Adrenal gland (tissue), 5 donors: ENCODE measurements at regions not wholly inside any gene's neighbourhood (a gene's known extent, or its start where the extent isn't known, plus 50 kb on each side); places are given as distances from the start of the nearest gene placed in this dataset.

Source experiments
- POLR2A ChIP-seq, 2 donors: fragments of 450-650 bp; IDR thresholded peaks; one replicate each; pipeline ENCODE4 v1.6.1; 2017; ENCODE audit warnings: antibody characterized with exemption in 2 of 2, mild to moderate bottlenecking in 2 of 2, moderate library complexity in 1 of 2
- TF ChIP-seq, protein P1 (sequence below), 6 experiments: fragments of 450-650 bp in 4 of 6; fragments of 200-600 bp in 2 of 6; sonication (generic) in 1 of 6; IDR thresholded peaks; 1 replicate in 5 of 6; 2 replicates in 1 of 6; pipeline versions ENCODE4 v1.5.1 to v1.8.0; 2016 to 2021; ENCODE audit warnings: antibody characterized with exemption in 6 of 6, mild to moderate bottlenecking in 2 of 6, moderate library complexity in 1 of 6
- donor health status: DM: no; HTN: no; CAD: no.

DNA sequence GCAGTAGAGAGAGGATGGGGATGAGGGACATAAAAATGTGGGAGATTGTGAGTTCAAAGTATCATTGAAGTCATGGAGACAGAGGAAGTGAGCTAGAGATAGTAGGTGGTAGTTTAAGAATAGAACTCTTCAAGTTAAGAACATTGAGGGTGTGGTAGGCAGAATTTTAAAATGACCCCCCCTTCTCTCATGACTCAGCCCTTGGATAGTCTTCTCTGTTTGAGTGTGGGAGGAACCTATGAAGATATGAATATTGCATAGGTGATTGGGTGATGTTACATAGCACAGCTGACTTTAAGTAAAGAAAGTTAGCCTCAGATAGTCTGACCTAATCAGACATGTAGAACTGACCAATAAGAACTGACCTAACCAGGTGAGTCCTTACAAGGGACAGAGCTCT is 418.6 kb downstream of the FOXO1 start:
- TF ChIP-seq, protein P1, sequence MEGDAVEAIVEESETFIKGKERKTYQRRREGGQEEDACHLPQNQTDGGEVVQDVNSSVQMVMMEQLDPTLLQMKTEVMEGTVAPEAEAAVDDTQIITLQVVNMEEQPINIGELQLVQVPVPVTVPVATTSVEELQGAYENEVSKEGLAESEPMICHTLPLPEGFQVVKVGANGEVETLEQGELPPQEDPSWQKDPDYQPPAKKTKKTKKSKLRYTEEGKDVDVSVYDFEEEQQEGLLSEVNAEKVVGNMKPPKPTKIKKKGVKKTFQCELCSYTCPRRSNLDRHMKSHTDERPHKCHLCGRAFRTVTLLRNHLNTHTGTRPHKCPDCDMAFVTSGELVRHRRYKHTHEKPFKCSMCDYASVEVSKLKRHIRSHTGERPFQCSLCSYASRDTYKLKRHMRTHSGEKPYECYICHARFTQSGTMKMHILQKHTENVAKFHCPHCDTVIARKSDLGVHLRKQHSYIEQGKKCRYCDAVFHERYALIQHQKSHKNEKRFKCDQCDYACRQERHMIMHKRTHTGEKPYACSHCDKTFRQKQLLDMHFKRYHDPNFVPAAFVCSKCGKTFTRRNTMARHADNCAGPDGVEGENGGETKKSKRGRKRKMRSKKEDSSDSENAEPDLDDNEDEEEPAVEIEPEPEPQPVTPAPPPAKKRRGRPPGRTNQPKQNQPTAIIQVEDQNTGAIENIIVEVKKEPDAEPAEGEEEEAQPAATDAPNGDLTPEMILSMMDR (IDR thresholded peaks at IDR 0.05) = no peak
- no peak for TF ChIP-seq POLR2A (IDR thresholded peaks at IDR 0.05)
